ENCODE measurements at regions not wholly inside any gene's neighbourhood (a gene's known extent, or its start where the extent isn't known, plus 50 kb on each side); places are given as distances from the start of the nearest gene placed in this dataset.

- no peak for TF ChIP-seq POLR2AphosphoS5 (IDR thresholded peaks at IDR 0.05; ENCODE audit: low read depth, low read length)
- no peak for TF ChIP-seq SIN3A (IDR thresholded peaks at IDR 0.05; ENCODE audit: borderline replicate concordance, insufficient read depth, low read length)
- no peak for TF ChIP-seq REST (IDR thresholded peaks at IDR 0.05; ENCODE audit: insufficient read depth in 1 of 2, low read depth in 2 of 2, low read length in 2 of 2)
- no peak for TF ChIP-seq TAF1 (IDR thresholded peaks at IDR 0.05; ENCODE audit: borderline replicate concordance, insufficient read depth, low read length)
- no peak for TF ChIP-seq FOXP2 (optimal IDR thresholded peaks at IDR 0.05; ENCODE audit: borderline replicate concordance, extremely low read depth, extremely low read length, insufficient read depth)
Measured at GRCh38 chr1:83807231-83807630, 191.7 kb downstream of the TTLL7 start.
